Brain microvascular endothelial cell (primary cell): ENCODE measurements at regions not wholly inside any gene's neighbourhood (a gene's known extent, or its start where the extent isn't known, plus 50 kb on each side); places are given as distances from the start of the nearest gene placed in this dataset.

ENCODE experiments used
- DNase-seq: peaks from one replicate; pipeline ENCODE4 v3.0.0-alpha.2; 2020
- H3K27ac ChIP-seq: fragments of 250-450 bp; sonication (Bioruptor Pico); 2 replicates; pipeline ENCODE4 v1.5.1; 2020; ENCODE audit warnings: mild to moderate bottlenecking, moderate library complexity
- H3K27me3 ChIP-seq: fragments of 250-450 bp; sonication (Bioruptor Pico); replicated peaks from 2 replicates; pipeline ENCODE4 v1.5.1; 2020; ENCODE audit warnings: mild to moderate bottlenecking
- H3K36me3 ChIP-seq: fragments of 250-450 bp; sonication (Bioruptor Pico); replicated peaks from 2 replicates; pipeline ENCODE4 v1.5.1; 2020; ENCODE audit warnings: mild to moderate bottlenecking
- H3K4me3 ChIP-seq: 2 replicates; pipeline ENCODE4 v1.5.1; 2011; ENCODE audit warnings: low read depth, mild to moderate bottlenecking, control low read depth, low read length, moderate library complexity
- in situ Hi-C: cut with HindIII; loops from 2 replicates; pipeline ENCODE4 v1.10.0; 2017; ENCODE audit warnings: low sequenced_read_pairs, low pct_ligation_motif_present
- TF ChIP-seq, protein P1 (sequence below): IDR thresholded peaks from 2 replicates; pipeline ENCODE4 v1.5.1; 2011; ENCODE audit warnings: low read depth, mild to moderate bottlenecking, moderate library complexity, low read length, control low read depth, inconsistent platforms; ENCODE audit errors: missing control alignments

DNA sequence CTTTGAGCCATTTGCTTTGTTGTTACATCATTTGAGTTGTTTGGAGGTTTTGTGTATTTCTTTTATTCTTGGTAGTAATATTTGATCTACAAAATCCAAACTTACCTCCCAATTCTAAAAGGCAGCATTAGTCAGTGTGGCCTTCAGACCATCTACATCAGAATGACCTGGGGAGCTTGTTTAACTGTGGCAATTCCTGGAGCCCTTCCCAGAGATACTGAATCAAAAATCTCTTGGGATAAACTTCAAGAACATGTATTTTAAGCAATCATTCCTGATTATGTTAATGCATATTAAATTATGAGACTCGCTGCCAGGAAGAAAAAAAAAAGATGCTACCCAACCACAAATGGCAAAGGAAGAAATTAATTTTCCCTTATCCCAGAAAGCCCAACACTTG lies 268.9 kb upstream of the PDE4D start:
- no peaks in the 10 kb centered on the region for H3K36me3 ChIP-seq
- in situ Hi-C loops: no loop called here
- no peak overlapping the region for H3K27ac ChIP-seq
- H3K4me3 ChIP-seq: no peak overlapping the region
- no peaks in the 10 kb centered on the region for H3K27me3 ChIP-seq
- no peak for DNase-seq
- TF ChIP-seq, protein P1, sequence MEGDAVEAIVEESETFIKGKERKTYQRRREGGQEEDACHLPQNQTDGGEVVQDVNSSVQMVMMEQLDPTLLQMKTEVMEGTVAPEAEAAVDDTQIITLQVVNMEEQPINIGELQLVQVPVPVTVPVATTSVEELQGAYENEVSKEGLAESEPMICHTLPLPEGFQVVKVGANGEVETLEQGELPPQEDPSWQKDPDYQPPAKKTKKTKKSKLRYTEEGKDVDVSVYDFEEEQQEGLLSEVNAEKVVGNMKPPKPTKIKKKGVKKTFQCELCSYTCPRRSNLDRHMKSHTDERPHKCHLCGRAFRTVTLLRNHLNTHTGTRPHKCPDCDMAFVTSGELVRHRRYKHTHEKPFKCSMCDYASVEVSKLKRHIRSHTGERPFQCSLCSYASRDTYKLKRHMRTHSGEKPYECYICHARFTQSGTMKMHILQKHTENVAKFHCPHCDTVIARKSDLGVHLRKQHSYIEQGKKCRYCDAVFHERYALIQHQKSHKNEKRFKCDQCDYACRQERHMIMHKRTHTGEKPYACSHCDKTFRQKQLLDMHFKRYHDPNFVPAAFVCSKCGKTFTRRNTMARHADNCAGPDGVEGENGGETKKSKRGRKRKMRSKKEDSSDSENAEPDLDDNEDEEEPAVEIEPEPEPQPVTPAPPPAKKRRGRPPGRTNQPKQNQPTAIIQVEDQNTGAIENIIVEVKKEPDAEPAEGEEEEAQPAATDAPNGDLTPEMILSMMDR: no peak

GRCh38 chr5:60161340-60161934 lies 267.9 kb upstream of the PDE4D start:
- TF ChIP-seq, protein P1: peak; percentile 61
- DNase-seq: peak; percentile 28
- Histone ChIP-seq H3K27me3 (no peaks in the 10 kb centered on the region), H3K36me3 (no peaks in the 10 kb centered on the region), H3K4me3 (no peak overlapping the region), H3K27ac (no peak overlapping the region)
- in situ Hi-C loops: no loop called here

GRCh38 chr5:60149081-60149480 lies 255.6 kb upstream of the PDE4D start:
- DNase-seq: no peak

GRCh38 chr5:60148366-60148765 lies 254.8 kb upstream of the PDE4D start:
- peak; percentile 33 for DNase-seq
- no peak overlapping the region for H3K27ac ChIP-seq
- H3K4me3 ChIP-seq: no peak overlapping the region
- TF ChIP-seq, protein P1: no peak
- H3K27me3 ChIP-seq: no peaks in the 10 kb centered on the region
- H3K36me3 ChIP-seq: no peaks in the 10 kb centered on the region
- in situ Hi-C loops: no loop called here

More at GRCh38 chr5:60149081-60149480, 255.6 kb upstream of the PDE4D start:
- Histone ChIP-seq H3K4me3 (no peak overlapping the region), H3K27me3 (no peaks in the 10 kb centered on the region), H3K36me3 (no peaks in the 10 kb centered on the region), H3K27ac (no peak overlapping the region)
- in situ Hi-C loops: no loop called here
- TF ChIP-seq, protein P1: no peak

GRCh38 chr5:60147791-60148190 lies 254.3 kb upstream of the PDE4D start:
- no peaks in the 10 kb centered on the region for H3K27me3 ChIP-seq
- in situ Hi-C loops: no loop called here

More at GRCh38 chr5:60147791-60148190, 254.3 kb upstream of the PDE4D start:
- H3K4me3 ChIP-seq: no peak overlapping the region
- no peak for DNase-seq
- TF ChIP-seq, protein P1: no peak
- H3K27ac ChIP-seq: no peak overlapping the region
- H3K36me3 ChIP-seq: no peaks in the 10 kb centered on the region
